Dendritic cell treated with granulocyte-macrophage colony-stimulating factor and Interleukin-4, amounts not matched to agents 40 ng/mL and 50 ng/mL, for 4 days (primary cell): ENCODE measurements at regions not wholly inside any gene's neighbourhood (a gene's known extent, or its start where the extent isn't known, plus 50 kb on each side); places are given as distances from the start of the nearest gene placed in this dataset.

Source experiments
- H3K27ac Mint-ChIP-seq: one replicate; pipeline ENCODE4 v1.8.0; 2022; ENCODE audit warnings: mild to moderate bottlenecking, mixed read lengths
- H3K27me3 Mint-ChIP-seq: one replicate; pipeline ENCODE4 v1.8.0; 2022; ENCODE audit warnings: mild to moderate bottlenecking, mixed read lengths
- H3K36me3 Mint-ChIP-seq: one replicate; pipeline ENCODE4 v1.8.0; 2022; ENCODE audit warnings: low read depth, mixed read lengths
- H3K4me1 Mint-ChIP-seq: one replicate; pipeline ENCODE4 v1.8.0; 2022; ENCODE audit warnings: low read depth, mixed read lengths
- H3K4me3 Mint-ChIP-seq: one replicate; pipeline ENCODE4 v1.8.0; 2022; ENCODE audit warnings: mild to moderate bottlenecking, moderate library complexity, mixed read lengths
- H3K9me3 Mint-ChIP-seq: one replicate; pipeline ENCODE4 v1.8.0; 2022; ENCODE audit warnings: mixed read lengths
- intact Hi-C: fragments of 100-400 bp; cut with micrococcal nuclease; formaldehyde crosslinking; loops from one replicate; pipeline ENCODE4 v1.15.0; 2022

- Mint-ChIP-seq H3K4me1 (no peaks in the 10 kb centered on the region), H3K36me3 (no peaks in the 10 kb centered on the region), H3K27me3 (peaks cover 10% of the 10 kb centered on the region), H3K27ac (no peak overlapping the region), H3K4me3 (no peak overlapping the region), H3K9me3 (no peaks in the 10 kb centered on the region)
- intact Hi-C loops: no loop called here
Measured at GRCh38 chr19:31174948-31175347, 174.3 kb downstream of the TSHZ3 start.

GRCh38 chr19:31173991-31174390 is 175.2 kb downstream of the TSHZ3 start:
- intact Hi-C loops: no loop called here
- Mint-ChIP-seq H3K27ac (no peak overlapping the region), H3K27me3 (peaks cover 14% of the 10 kb centered on the region), H3K9me3 (no peaks in the 10 kb centered on the region), H3K36me3 (no peaks in the 10 kb centered on the region), H3K4me3 (no peak overlapping the region), H3K4me1 (no peaks in the 10 kb centered on the region)

GRCh38 chr19:31171936-31172335 is 177.3 kb downstream of the TSHZ3 start:
- no peaks in the 10 kb centered on the region for H3K36me3 Mint-ChIP-seq
- H3K4me1 Mint-ChIP-seq: no peaks in the 10 kb centered on the region
- no peak overlapping the region for H3K27ac Mint-ChIP-seq
- peaks cover 19% of the 10 kb centered on the region for H3K27me3 Mint-ChIP-seq
- no peak overlapping the region for H3K4me3 Mint-ChIP-seq
- H3K9me3 Mint-ChIP-seq: no peaks in the 10 kb centered on the region
- intact Hi-C loops: no loop called here

GRCh38 chr19:31170046-31170445 is 179.2 kb downstream of the TSHZ3 start:
- Mint-ChIP-seq H3K36me3 (no peaks in the 10 kb centered on the region), H3K27me3 (peaks cover 32% of the 10 kb centered on the region), H3K9me3 (no peaks in the 10 kb centered on the region), H3K4me3 (no peak overlapping the region), H3K27ac (no peak overlapping the region), H3K4me1 (no peaks in the 10 kb centered on the region)
- intact Hi-C loops: no loop called here

GRCh38 chr19:31168106-31168625 is 181.1 kb downstream of the TSHZ3 start:
- Mint-ChIP-seq H3K36me3 (no peaks in the 10 kb centered on the region), H3K9me3 (no peaks in the 10 kb centered on the region), H3K27ac (no peak overlapping the region), H3K27me3 (peaks cover 41% of the 10 kb centered on the region), H3K4me3 (no peak overlapping the region), H3K4me1 (no peaks in the 10 kb centered on the region)
- intact Hi-C loops: no loop called here

- Mint-ChIP-seq H3K4me1 (no peaks in the 10 kb centered on the region), H3K9me3 (no peaks in the 10 kb centered on the region), H3K4me3 (no peak overlapping the region), H3K36me3 (no peaks in the 10 kb centered on the region), H3K27ac (no peak overlapping the region), H3K27me3 (peaks cover 41% of the 10 kb centered on the region)
- intact Hi-C loops: no loop called here
Measured at GRCh38 chr19:31167690-31168089, 181.5 kb downstream of the TSHZ3 start.

- intact Hi-C loops: no loop called here
- Mint-ChIP-seq H3K9me3 (no peaks in the 10 kb centered on the region), H3K4me3 (no peak overlapping the region), H3K27ac (no peak overlapping the region), H3K27me3 (peaks cover 41% of the 10 kb centered on the region), H3K4me1 (no peaks in the 10 kb centered on the region), H3K36me3 (no peaks in the 10 kb centered on the region)
Measured at GRCh38 chr19:31166206-31166605, 183.0 kb downstream of the TSHZ3 start.

- intact Hi-C loops: no loop called here
- Mint-ChIP-seq H3K27me3 (peaks cover 38% of the 10 kb centered on the region), H3K4me3 (no peak overlapping the region), H3K36me3 (no peaks in the 10 kb centered on the region), H3K9me3 (no peaks in the 10 kb centered on the region), H3K27ac (no peak overlapping the region), H3K4me1 (no peaks in the 10 kb centered on the region)
Measured at GRCh38 chr19:31164791-31165251, 184.4 kb downstream of the TSHZ3 start.

GRCh38 chr19:31160336-31160926 is 188.8 kb downstream of the TSHZ3 start:
- H3K27me3 Mint-ChIP-seq: peaks cover 16% of the 10 kb centered on the region
- H3K27ac Mint-ChIP-seq: no peak overlapping the region
- H3K4me1 Mint-ChIP-seq: no peaks in the 10 kb centered on the region
- H3K4me3 Mint-ChIP-seq: no peak overlapping the region
- intact Hi-C loops: no loop called here
- H3K36me3 Mint-ChIP-seq: no peaks in the 10 kb centered on the region
- no peaks in the 10 kb centered on the region for H3K9me3 Mint-ChIP-seq

GRCh38 chr19:31154021-31154420 is 195.2 kb downstream of the TSHZ3 start:
- intact Hi-C loops: no loop called here
- Mint-ChIP-seq H3K36me3 (no peaks in the 10 kb centered on the region), H3K27me3 (no peaks in the 10 kb centered on the region), H3K27ac (no peak overlapping the region), H3K9me3 (no peaks in the 10 kb centered on the region), H3K4me1 (no peaks in the 10 kb centered on the region), H3K4me3 (no peak overlapping the region)

- Mint-ChIP-seq H3K27ac (no peak overlapping the region), H3K36me3 (no peaks in the 10 kb centered on the region), H3K4me3 (no peak overlapping the region), H3K9me3 (no peaks in the 10 kb centered on the region), H3K4me1 (no peaks in the 10 kb centered on the region), H3K27me3 (no peaks in the 10 kb centered on the region)
- intact Hi-C loops: no loop called here
Measured at GRCh38 chr19:31152906-31153305, 196.3 kb downstream of the TSHZ3 start.

GRCh38 chr19:31149441-31149941 is 199.7 kb downstream of the TSHZ3 start:
- H3K27me3 Mint-ChIP-seq: no peaks in the 10 kb centered on the region
- intact Hi-C loops: no loop called here
- no peaks in the 10 kb centered on the region for H3K9me3 Mint-ChIP-seq
- no peaks in the 10 kb centered on the region for H3K36me3 Mint-ChIP-seq
- no peaks in the 10 kb centered on the region for H3K4me1 Mint-ChIP-seq
- no peak overlapping the region for H3K4me3 Mint-ChIP-seq
- H3K27ac Mint-ChIP-seq: no peak overlapping the region

GRCh38 chr19:31148671-31149070 is 200.6 kb downstream of the TSHZ3 start:
- no peaks in the 10 kb centered on the region for H3K36me3 Mint-ChIP-seq
- peaks cover 7% of the 10 kb centered on the region for H3K4me1 Mint-ChIP-seq
- intact Hi-C loops: no loop called here
- no peaks in the 10 kb centered on the region for H3K9me3 Mint-ChIP-seq
- H3K27ac Mint-ChIP-seq: no peak overlapping the region
- no peak overlapping the region for H3K4me3 Mint-ChIP-seq
- no peaks in the 10 kb centered on the region for H3K27me3 Mint-ChIP-seq

- H3K27ac Mint-ChIP-seq: no peak overlapping the region
- intact Hi-C loops: no loop called here
- H3K27me3 Mint-ChIP-seq: no peaks in the 10 kb centered on the region
- H3K4me1 Mint-ChIP-seq: peaks cover 7% of the 10 kb centered on the region
- no peaks in the 10 kb centered on the region for H3K9me3 Mint-ChIP-seq
- H3K36me3 Mint-ChIP-seq: no peaks in the 10 kb centered on the region
- H3K4me3 Mint-ChIP-seq: no peak overlapping the region
Measured at GRCh38 chr19:31147234-31147633, 202.0 kb downstream of the TSHZ3 start.
